Midbrain (tissue), 1 donor: ENCODE measurements at regions not wholly inside any gene's neighbourhood (a gene's known extent, or its start where the extent isn't known, plus 50 kb on each side); places are given as distances from the start of the nearest gene placed in this dataset.
"Not testable (repeated sequence)": the region's sequence is repeated elsewhere in the genome, so short reads cannot be mapped to it uniquely, and the experiment has no call there.

Experiments used
- DNase-seq: peaks from one replicate; lab custom pipeline; 2025; lab: John Stamatoyannopoulos, UW

DNA sequence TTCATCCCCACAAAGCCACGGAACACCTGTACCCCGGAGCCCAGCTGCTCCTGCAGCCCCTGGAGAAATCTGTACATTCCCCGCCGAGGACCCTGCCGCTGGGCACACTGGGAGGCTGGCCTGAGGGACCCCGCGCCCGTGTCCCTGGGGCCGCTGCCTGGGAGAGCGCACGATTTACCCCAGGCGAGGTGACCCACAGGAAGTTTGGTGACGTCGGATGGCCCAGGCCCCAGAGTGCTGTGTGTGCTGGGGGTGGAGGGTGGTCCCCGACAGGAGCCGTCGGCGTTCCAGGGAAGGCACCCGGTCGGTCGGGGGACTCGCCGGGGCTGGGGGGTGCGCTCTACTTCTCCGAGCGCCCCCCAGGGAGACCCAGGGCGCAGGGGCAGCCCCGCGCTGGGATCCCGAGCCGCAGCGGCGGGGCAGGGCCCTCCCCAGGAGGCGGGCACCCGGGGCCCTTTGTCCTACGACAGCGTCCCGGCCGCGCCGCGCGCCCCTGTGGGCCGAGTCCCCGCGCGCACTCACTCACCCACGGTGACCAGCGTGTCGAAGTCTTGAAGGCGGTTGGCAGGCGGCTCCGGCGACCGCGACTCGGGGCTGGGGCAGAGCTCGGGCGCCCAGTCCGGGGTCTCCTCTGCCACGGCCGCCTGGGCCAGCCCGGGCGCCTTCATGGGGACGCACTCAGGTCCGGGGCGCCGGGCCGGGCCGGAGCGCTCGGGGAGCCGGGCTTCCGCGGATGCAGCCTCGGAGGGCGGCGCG lies 206.4 kb upstream of the PRKX start:
- not testable (repeated sequence) for DNase-seq

DNA sequence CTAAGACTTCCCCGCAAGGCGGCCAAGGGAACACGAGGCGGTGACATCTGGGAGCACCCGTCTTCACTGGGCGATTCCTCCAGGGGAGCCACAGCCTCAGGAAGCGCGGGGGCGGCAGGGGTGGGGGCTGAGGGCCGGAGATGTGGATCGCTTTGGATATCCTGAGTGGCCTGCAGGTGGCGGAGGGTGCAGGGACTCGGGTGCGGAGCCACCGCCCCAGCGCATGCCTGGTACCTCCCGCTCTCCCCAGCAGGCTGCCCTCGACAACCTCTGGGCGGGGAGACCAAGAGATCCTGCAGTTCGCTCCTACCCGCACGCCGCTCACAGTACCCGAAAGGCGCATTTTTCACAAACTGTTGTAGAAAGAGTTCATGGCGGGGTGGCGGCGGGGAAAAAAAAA lies 201.4 kb upstream of the PRKX start:
- DNase-seq = not testable (repeated sequence)

DNA sequence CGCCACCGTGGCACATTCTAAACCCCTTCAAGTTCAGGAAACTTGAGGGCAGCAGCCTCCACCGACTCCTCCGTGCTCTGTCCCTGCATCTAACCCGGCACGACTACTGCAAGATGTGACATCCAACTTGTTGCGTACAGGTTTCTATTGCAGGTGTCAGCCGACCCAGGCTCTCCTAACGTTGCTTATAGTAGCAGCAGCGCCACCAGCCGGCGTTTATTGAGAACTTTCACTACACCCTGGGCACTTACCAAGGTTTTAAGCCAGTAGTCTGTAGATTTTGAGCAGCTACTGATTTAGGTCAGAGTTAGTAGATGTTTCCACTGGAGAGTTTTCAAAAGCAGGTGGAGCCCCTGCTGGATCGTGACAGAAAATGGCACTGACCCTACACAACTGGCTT lies 200.6 kb upstream of the PRKX start:
- DNase-seq = not testable (repeated sequence)

DNA sequence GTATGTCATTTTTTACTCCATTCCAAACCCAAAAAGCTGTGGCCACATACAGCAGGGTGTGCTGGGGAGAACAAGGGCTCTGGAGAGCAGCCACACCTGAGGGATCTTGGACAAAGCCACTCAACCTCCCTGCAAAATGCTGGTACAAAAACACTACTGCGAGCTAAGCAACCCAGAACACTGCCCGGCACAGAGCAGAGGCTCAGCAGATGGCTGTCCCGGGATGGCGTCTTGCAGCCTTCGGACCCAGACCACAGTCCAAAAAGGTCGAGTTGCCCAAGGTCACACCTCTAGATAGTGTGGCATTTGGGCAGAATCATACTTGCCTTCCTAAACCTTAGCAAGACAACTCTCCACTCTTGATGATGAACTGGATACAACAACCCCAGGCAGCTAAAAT lies 197.6 kb upstream of the PRKX start:
- not testable (repeated sequence) for DNase-seq

DNA sequence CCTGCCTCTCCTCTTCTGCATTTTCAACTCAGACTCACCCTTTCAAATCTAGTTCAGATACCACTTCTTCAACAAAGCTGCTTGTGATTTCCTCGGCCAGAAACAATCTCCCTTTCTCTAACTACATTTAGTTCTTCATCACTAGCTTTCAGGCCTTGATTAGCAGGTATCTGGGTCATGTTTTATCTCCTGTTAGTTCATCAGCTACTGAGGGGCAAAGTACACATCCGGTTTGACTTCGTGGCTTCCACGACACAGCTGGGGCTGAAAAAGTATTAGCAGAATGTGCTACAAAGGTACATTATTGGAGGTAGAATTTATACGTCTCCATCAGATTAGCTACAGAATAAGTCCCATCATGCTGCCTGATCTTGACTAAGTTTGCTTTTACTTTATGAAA lies 197.2 kb upstream of the PRKX start:
- not testable (repeated sequence) for DNase-seq

DNA sequence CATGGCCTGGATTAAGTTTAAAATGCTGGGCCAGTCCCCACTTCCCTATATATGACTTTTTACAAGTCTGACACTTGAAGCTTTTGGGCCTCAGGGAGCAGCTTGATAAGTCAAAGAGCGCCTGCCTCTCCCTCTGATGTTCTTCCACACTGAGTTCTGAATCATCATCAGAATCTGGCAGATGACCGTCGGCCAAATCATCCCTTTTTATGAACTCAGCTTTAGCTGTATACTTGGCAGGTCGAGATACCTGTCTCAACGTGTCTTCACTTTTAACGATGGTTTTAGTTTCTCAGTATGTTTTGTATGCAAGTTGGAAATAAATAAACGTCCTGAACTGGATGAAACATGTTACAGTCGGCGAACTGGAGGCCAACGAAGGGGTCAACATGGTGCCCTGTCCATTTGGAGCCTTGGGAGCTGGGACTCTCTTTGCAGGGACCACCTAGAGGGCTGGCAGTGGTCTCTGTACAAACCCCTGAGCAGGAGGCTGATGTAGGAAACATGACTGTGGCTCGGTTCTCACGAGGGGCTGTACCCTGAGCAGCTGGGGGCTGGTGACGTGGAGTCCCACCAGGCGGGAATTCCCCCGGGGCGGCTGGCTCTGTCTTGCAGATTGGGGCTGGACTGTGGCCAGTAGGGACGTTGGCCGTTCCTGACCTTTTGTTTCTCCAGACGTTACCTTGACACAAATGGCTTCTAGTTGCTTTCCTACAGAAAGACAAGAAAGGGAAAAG lies 192.2 kb upstream of the PRKX start:
- DNase-seq = not testable (repeated sequence)

DNA sequence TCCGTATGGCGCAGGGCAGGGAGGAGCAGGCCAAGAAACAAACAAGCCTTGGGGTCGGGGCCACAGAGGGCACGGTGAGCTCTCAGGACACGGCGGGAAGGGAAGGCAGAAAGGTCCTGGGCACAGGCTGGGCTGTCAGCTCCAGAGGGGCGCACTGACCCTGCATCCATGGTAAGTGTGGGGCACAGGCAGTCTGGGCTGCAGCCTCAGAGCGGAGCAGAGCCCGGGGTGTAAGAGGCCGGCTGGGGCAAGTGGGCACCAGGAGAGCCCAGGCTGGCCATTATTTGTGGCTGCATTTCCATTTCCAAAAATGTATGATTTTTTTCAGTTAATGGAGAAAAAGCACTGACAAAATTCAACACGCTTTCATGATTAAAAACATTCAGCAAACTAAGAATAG lies 188.8 kb upstream of the PRKX start:
- not testable (repeated sequence) for DNase-seq

DNA sequence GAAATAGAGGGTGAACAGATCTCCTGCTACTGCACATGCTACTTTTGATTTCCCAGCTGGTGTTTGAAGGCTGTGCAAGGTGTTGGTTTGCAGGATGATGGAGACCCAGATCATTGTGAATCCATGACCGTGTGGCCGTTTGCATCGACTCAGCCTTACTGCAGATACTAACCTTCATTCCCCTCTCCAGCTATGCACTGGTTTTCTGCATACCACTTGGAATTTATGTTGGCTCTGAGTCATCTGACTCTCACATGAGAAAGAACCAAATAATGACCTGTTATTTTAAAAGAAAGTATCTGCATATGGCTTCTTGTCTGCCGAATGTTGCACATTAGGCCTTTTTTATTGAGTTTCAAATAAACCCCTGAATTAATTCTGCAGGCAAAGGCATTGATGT lies 183.3 kb upstream of the PRKX start:
- DNase-seq = not testable (repeated sequence)

DNA sequence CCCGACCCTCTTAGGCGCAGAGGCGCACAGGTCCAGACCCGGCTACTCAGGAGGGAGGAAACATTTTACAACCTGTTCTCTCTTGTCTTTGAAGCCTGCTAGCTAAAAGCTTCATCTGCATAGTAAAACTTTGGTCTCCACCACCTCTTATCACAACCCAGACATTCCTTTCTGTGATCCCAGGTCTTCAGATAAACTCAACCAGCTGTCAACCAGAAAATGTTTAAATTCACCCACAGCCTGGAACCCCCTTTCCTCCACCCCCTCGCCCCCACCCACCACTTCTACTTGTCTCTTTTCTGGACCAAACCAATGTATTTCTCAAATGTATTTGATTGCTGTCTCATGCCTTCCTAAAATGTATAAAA lies 169.1 kb upstream of the PRKX start:
- not testable (repeated sequence) for DNase-seq

DNA sequence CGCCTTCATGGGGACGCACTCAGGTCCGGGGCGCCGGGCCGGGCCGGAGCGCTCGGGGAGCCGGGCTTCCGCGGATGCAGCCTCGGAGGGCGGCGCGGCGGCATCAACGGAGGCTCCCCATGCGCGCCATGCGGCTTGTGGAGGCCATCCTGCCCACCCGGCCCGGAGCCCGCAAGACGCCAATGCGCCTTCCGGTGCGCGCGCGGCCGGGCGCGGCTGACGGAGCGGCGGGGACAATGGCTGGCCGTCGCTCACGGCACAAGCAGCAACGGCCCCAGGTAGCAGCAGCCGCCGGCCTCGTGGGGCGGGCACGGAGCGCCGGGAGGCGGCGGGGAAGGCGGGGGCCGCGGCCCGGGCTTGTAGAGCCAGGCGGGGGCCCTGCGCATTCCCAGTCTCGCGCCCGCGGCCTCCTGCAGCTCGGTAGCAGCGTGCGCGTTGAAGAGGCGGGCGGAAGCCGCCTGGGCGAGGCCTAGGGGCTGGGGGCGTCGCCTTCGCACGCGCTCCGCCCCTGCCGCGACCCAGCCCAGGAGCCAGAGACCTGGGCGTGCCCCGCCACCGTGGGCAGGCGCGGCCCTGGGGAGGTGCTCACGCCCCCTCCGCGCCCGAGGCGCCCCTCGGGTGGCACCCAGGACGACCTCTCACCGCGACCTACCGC lies 168.6 kb upstream of the PRKX start:
- DNase-seq = not testable (repeated sequence)

DNA sequence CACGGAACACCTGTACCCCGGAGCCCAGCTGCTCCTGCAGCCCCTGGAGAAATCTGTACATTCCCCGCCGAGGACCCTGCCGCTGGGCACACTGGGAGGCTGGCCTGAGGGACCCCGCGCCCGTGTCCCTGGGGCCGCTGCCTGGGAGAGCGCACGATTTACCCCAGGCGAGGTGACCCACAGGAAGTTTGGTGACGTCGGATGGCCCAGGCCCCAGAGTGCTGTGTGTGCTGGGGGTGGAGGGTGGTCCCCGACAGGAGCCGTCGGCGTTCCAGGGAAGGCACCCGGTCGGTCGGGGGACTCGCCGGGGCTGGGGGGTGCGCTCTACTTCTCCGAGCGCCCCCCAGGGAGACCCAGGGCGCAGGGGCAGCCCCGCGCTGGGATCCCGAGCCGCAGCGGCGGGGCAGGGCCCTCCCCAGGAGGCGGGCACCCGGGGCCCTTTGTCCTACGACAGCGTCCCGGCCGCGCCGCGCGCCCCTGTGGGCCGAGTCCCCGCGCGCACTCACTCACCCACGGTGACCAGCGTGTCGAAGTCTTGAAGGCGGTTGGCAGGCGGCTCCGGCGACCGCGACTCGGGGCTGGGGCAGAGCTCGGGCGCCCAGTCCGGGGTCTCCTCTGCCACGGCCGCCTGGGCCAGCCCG lies 167.9 kb upstream of the PRKX start:
- not testable (repeated sequence) for DNase-seq

DNA sequence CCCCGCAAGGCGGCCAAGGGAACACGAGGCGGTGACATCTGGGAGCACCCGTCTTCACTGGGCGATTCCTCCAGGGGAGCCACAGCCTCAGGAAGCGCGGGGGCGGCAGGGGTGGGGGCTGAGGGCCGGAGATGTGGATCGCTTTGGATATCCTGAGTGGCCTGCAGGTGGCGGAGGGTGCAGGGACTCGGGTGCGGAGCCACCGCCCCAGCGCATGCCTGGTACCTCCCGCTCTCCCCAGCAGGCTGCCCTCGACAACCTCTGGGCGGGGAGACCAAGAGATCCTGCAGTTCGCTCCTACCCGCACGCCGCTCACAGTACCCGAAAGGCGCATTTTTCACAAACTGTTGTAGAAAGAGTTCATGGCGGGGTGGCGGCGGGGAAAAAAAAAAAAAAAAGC lies 162.9 kb upstream of the PRKX start:
- not testable (repeated sequence) for DNase-seq

DNA sequence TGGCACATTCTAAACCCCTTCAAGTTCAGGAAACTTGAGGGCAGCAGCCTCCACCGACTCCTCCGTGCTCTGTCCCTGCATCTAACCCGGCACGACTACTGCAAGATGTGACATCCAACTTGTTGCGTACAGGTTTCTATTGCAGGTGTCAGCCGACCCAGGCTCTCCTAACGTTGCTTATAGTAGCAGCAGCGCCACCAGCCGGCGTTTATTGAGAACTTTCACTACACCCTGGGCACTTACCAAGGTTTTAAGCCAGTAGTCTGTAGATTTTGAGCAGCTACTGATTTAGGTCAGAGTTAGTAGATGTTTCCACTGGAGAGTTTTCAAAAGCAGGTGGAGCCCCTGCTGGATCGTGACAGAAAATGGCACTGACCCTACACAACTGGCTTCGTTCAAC lies 162.2 kb upstream of the PRKX start:
- not testable (repeated sequence) for DNase-seq

DNA sequence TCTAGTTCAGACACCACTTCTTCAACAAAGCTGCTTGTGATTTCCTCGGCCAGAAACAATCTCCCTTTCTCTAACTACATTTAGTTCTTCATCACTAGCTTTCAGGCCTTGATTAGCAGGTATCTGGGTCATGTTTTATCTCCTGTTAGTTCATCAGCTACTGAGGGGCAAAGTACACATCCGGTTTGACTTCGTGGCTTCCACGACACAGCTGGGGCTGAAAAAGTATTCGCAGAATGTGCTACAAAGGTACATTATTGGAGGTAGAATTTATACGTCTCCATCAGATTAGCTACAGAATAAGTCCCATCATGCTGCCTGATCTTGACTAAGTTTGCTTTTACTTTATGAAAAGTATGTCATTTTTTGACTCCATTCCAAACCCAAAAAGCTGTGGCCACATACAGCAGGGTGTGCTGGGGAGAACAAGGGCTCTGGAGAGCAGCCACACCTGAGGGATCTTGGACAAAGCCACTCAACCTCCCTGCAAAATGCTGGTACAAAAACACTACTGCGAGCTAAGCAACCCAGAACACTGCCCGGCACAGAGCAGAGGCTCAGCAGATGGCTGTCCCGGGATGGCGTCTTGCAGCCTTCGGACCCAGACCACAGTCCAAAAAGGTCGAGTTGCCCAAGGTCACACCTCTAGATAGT lies 158.9 kb upstream of the PRKX start:
- not testable (repeated sequence) for DNase-seq

DNA sequence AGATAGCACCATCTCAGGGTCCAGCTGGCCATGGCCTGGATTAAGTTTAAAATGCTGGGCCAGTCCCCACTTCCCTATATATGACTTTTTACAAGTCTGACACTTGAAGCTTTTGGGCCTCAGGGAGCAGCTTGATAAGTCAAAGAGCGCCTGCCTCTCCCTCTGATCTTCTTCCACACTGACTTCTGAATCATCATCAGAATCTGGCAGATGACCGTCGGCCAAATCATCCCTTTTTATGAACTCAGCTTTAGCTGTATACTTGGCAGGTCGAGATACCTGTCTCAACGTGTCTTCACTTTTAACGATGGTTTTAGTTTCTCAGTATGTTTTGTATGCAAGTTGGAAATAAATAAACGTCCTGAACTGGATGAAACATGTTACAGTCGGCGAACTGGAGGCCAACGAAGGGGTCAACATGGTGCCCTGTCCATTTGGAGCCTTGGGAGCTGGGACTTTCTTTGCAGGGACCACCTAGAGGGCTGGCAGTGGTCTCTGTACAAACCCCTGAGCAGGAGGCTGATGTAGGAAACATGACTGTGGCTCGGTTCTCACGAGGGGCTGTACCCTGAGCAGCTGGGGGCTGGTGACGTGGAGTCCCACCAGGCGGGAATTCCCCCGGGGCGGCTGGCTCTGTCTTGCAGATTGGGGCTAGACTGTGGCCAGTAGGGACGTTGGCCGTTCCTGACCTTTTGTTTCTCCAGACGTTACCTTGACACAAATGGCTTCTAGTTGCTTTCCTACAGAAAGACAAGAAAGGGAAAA lies 153.8 kb upstream of the PRKX start:
- not testable (repeated sequence) for DNase-seq

DNA sequence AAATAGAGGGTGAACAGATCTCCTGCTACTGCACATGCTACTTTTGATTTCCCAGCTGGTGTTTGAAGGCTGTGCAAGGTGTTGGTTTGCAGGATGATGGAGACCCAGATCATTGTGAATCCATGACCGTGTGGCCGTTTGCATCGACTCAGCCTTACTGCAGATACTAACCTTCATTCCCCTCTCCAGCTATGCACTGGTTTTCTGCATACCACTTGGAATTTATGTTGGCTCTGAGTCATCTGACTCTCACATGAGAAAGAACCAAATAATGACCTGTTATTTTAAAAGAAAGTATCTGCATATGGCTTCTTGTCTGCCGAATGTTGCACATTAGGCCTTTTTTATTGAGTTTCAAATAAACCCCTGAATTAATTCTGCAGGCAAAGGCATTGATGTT lies 144.9 kb upstream of the PRKX start:
- DNase-seq = not testable (repeated sequence)

DNA sequence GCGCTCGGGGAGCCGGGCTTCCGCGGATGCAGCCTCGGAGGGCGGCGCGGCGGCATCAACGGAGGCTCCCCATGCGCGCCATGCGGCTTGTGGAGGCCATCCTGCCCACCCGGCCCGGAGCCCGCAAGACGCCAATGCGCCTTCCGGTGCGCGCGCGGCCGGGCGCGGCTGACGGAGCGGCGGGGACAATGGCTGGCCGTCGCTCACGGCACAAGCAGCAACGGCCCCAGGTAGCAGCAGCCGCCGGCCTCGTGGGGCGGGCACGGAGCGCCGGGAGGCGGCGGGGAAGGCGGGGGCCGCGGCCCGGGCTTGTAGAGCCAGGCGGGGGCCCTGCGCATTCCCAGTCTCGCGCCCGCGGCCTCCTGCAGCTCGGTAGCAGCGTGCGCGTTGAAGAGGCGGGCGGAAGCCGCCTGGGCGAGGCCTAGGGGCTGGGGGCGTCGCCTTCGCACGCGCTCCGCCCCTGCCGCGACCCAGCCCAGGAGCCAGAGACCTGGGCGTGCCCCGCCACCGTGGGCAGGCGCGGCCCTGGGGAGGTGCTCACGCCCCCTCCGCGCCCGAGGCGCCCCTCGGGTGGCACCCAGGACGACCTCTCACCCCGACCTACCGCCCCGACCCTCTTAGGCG lies 130.2 kb upstream of the PRKX start:
- DNase-seq = not testable (repeated sequence)

DNA sequence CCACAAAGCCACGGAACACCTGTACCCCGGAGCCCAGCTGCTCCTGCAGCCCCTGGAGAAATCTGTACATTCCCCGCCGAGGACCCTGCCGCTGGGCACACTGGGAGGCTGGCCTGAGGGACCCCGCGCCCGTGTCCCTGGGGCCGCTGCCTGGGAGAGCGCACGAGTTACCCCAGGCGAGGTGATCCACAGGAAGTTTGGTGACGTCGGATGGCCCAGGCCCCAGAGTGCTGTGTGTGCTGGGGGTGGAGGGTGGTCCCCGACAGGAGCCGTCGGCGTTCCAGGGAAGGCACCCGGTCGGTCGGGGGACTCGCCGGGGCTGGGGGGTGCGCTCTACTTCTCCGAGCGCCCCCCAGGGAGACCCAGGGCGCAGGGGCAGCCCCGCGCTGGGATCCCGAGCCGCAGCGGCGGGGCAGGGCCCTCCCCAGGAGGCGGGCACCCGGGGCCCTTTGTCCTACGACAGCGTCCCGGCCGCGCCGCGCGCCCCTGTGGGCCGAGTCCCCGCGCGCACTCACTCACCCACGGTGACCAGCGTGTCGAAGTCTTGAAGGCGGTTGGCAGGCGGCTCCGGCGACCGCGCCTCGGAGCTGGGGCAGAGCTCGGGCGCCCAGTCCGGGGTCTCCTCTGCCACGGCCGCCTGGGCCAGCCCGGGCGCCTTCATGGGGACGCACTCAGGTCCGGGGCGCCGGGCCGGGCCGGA lies 129.5 kb upstream of the PRKX start:
- DNase-seq = not testable (repeated sequence)

DNA sequence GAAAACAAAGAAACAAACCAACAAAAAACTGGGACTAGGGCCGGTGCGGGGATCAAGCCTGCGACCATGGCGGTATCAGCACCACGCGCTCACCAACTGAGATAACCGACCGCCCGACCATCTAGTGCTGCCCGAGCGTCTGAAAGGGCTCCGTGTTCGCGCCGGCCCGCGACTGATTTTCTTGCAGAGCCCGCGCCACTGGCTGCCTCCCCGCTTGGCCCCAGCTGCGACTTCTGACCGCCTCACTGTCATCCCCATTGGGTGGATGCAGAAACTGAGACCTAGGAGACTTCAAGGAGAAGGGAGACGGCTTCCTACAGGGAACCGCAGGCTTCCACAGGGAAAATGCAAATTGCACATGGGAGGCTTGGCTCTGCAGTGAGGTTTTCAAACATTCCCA lies 125.3 kb upstream of the PRKX start:
- DNase-seq = not testable (repeated sequence)
